ENCODE measurements at regions not wholly inside any gene's neighbourhood (a gene's known extent, or its start where the extent isn't known, plus 50 kb on each side); places are given as distances from the start of the nearest gene placed in this dataset.

- H3K27ac ChIP-seq, result no peak overlapping the region
- no peak for TF ChIP-seq CTCF (conservative IDR thresholded peaks at IDR 0.05)
Measured at GRCh38 chr2:12300927-12301326, 415.8 kb upstream of the TRIB2 start.

- H3K27ac ChIP-seq, result no peak overlapping the region
- TF ChIP-seq CTCF (conservative IDR thresholded peaks at IDR 0.05), result no peak
Measured at GRCh38 chr2:12302140-12302539, 414.6 kb upstream of the TRIB2 start.

- no peak for TF ChIP-seq CTCF (conservative IDR thresholded peaks at IDR 0.05)
- H3K27ac ChIP-seq, result no peak overlapping the region
Measured at GRCh38 chr2:12302691-12303090, 414.0 kb upstream of the TRIB2 start.

DNA sequence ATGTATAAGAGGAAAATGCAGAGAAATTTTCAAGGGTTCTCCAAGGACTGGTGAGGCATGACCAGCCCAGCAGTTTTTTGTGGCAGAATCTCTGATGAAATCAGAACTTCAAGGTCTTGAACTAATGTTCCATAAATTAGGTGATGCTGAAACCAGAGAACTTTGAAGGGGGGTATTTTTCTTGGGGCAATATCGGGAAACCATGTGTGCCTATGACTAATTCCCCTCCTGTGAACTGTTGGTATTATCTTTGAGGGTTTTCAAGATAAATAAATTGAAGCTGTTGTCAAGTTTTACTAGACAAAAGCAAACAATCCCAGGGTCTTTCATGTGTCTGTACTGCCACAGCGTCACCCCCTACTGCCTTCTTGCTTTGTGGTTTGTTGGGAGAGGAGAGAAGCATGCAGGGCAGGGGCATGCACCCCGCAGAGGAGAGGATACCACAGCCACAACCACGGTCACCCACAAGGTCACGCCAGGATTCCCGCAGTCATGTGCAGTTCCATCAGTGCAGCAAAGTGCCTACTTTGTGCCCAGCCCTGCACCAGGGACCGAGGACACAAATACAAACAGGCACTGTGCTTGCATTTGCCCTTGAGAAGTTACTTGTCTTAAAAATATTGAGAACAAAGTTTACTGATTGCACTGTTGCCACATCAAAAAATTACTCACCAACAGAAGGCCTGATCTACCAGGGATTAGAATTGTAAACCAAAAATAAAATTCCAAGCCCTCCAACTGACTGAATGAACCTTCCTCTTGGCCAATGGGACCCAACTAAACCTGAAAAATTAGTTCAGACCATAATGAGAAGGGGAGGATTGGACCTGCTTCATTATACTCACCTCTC, 413.3 kb upstream of the TRIB2 start:
- no peak overlapping the region for H3K27ac ChIP-seq
- no peak for TF ChIP-seq CTCF (conservative IDR thresholded peaks at IDR 0.05)

DNA sequence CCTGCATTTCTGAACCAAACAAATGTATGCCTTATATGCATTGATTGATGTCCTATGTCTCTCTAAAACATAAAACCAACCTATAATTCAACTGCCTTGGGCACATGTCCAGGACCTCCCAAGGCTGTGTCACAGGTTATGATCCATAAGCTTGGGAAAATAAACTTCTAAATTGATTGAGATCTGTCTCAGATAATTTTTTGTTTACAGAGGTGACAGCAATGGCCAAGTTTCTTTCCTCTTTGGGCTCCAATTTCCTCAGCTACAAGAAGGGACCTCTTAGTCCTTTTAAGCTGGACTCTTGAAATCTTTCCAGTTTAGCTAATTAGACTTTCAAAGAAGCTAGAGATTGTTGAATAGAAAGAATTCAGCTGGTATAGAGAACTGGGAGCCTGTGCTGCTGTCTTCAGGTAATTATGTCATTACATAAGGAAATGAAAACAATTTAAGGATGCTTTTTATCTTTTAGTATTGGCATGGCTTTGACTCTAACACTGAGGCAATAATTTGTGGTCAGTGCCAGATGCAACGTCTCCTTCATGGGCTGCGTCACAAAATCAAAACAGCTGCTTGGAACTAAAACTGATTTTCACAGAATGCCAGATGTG, 412.1 kb upstream of the TRIB2 start:
- no peak for TF ChIP-seq CTCF (conservative IDR thresholded peaks at IDR 0.05)
- H3K27ac ChIP-seq, result no peak overlapping the region

GRCh38 chr2:12305931-12306330, 410.8 kb upstream of the TRIB2 start:
- no peak overlapping the region for H3K27ac ChIP-seq
- no peak for TF ChIP-seq CTCF (conservative IDR thresholded peaks at IDR 0.05)

GRCh38 chr2:12310399-12310798, 406.3 kb upstream of the TRIB2 start:
- no peak overlapping the region for H3K27ac ChIP-seq
- TF ChIP-seq CTCF (conservative IDR thresholded peaks at IDR 0.05), result no peak
